Neuronal stem cell (in vitro differentiated cells): ENCODE measurements at regions not wholly inside any gene's neighbourhood (a gene's known extent, or its start where the extent isn't known, plus 50 kb on each side); places are given as distances from the start of the nearest gene placed in this dataset.

Experiments
- DNase-seq: peaks from one replicate; pipeline ENCODE4 v3.0.0-alpha.2; 2013; ENCODE audit warnings: low spot score
- H2AFZ ChIP-seq: one replicate; pipeline ENCODE4 v1.6.1; 2013; ENCODE audit warnings: mild to moderate bottlenecking, low read length, inconsistent platforms
- H2AK5ac ChIP-seq: 2 replicates; pipeline ENCODE4 v1.6.1; 2013; ENCODE audit warnings: low read depth, mild to moderate bottlenecking, inconsistent platforms, low read length, moderate library complexity, mixed read lengths
- H2BK120ac ChIP-seq: 2 replicates; pipeline ENCODE4 v1.6.1; 2013; ENCODE audit warnings: low read depth, mild to moderate bottlenecking, inconsistent platforms, low read length, moderate library complexity, mixed read lengths
- H2BK12ac ChIP-seq: one replicate; pipeline ENCODE4 v1.6.1; 2013; ENCODE audit warnings: low read length, inconsistent platforms
- H2BK15ac ChIP-seq: 2 replicates; pipeline ENCODE4 v1.6.1; 2013; ENCODE audit warnings: mild to moderate bottlenecking, low read length, inconsistent platforms, mixed read lengths
- H2BK5ac ChIP-seq: one replicate; pipeline ENCODE4 v1.6.1; 2013; ENCODE audit warnings: inconsistent platforms, mild to moderate bottlenecking, low read length, moderate library complexity
- H3K14ac ChIP-seq: one replicate; pipeline ENCODE4 v1.6.1; 2013; ENCODE audit warnings: low read length, inconsistent platforms
- H3K18ac ChIP-seq: 2 replicates; pipeline ENCODE4 v1.6.1; 2013; ENCODE audit warnings: low read length, inconsistent platforms
- H3K23ac ChIP-seq: 2 replicates; pipeline ENCODE4 v1.6.1; 2013; ENCODE audit warnings: low read depth, mild to moderate bottlenecking, mixed read lengths, low read length, inconsistent platforms; ENCODE audit not compliant: poor library complexity
- H3K27ac ChIP-seq: replicated peaks from 3 replicates; pipeline ENCODE4 v1.5.1; 2013; ENCODE audit warnings: low read length, inconsistent platforms
- H3K27me3 ChIP-seq, 3 experiments: 2 replicates each; pipeline ENCODE4 v1.6.1; 2013; ENCODE audit warnings: low read length in 3 of 3, mild to moderate bottlenecking in 2 of 3, inconsistent platforms in 1 of 3, low read depth in 1 of 3, mixed read lengths in 1 of 3, moderate library complexity in 1 of 3; ENCODE audit not compliant: control insufficient read depth in 3 of 3, insufficient read depth in 3 of 3
- H3K36me3 ChIP-seq, 2 donors: replicated peaks in 1 of 2; 2 replicates each; pipeline ENCODE4 v1.6.1; 2013; ENCODE audit warnings: low read length in 2 of 2; ENCODE audit not compliant: control insufficient read depth in 2 of 2, insufficient read depth in 2 of 2
- H3K4ac ChIP-seq: 2 replicates; pipeline ENCODE4 v1.6.1; 2013; ENCODE audit warnings: inconsistent platforms, mild to moderate bottlenecking, low read length, moderate library complexity
- H3K4me1 ChIP-seq, 2 donors: 1 replicate in 1 of 2; 2 replicates in 1 of 2; pipeline ENCODE4 v1.6.1; 2013; ENCODE audit warnings: low read length in 2 of 2, low read depth in 1 of 2; ENCODE audit not compliant: control insufficient read depth in 2 of 2, insufficient read depth in 1 of 2
- H3K4me2 ChIP-seq: one replicate; pipeline ENCODE4 v1.6.1; 2013; ENCODE audit warnings: mild to moderate bottlenecking, low read length, inconsistent platforms; ENCODE audit not compliant: insufficient read depth, poor library complexity, severe bottlenecking
- H3K4me3 ChIP-seq, 2 donors: 2 replicates each; pipeline ENCODE4 v1.5.1; 2013; ENCODE audit warnings: low read length in 2 of 2, mild to moderate bottlenecking in 2 of 2, inconsistent platforms in 1 of 2, moderate library complexity in 1 of 2
- H3K79me1 ChIP-seq: one replicate; pipeline ENCODE4 v1.6.1; 2013; ENCODE audit warnings: low read depth, mild to moderate bottlenecking, inconsistent platforms, low read length, moderate library complexity
- H3K9ac ChIP-seq: one replicate; pipeline ENCODE4 v1.6.1; 2013; ENCODE audit warnings: mild to moderate bottlenecking, low read depth, low read length, inconsistent platforms; ENCODE audit not compliant: poor library complexity
- H3K9me3 ChIP-seq, 2 donors: replicated peaks in 1 of 2; 2 replicates each; pipeline versions ENCODE3 to v1.6.1; 2013; ENCODE audit warnings: low read length in 2 of 2, mild to moderate bottlenecking in 2 of 2, inconsistent platforms in 1 of 2, low read depth in 1 of 2, mixed read lengths in 1 of 2, moderate library complexity in 1 of 2; ENCODE audit not compliant: control insufficient read depth in 2 of 2, insufficient read depth in 1 of 2
- H4K8ac ChIP-seq: one replicate; pipeline ENCODE4 v1.6.1; 2013; ENCODE audit warnings: low read depth, mild to moderate bottlenecking, inconsistent platforms, low read length, moderate library complexity
- H4K91ac ChIP-seq: one replicate; pipeline ENCODE4 v1.6.1; 2013; ENCODE audit warnings: low read length, low read depth, mild to moderate bottlenecking, inconsistent platforms; ENCODE audit not compliant: poor library complexity
- WGBS, 2 donors: extraction: QIAGEN DNeasy Blood & Tissue Kit; methylation state at CpG; one replicate each; pipeline ENCODE4 v1.1.7; 2013; ENCODE audit warnings: missing lambda C conversion rate in 2 of 2, mixed read lengths in 1 of 2; ENCODE audit not compliant: insufficient read length in 2 of 2, insufficient replicate concordance in 1 of 2; ENCODE audit errors: extremely low coverage in 2 of 2; 5-methylcytosine and 5-hydroxymethylcytosine counted together

DNA sequence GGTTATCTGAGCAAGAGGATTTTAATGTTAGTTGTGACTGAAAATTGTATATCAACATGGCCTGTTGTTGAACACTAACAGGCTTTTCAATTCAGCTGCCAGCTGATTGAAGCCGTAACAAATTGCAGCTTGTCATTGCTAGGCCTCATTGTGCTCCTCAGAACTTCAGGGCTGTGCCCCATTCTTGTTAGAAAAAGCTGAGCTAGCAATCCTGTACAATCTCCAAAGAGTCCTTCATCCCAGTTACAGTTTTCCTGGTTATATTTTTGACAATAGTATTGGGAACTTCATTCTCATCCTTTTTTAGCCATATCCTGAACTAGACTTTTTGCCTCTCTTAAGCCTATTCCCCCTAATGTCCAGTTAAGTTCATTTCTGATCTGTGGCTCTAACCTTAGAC is 564.1 kb upstream of the ATXN7L3B start:
- no peak for DNase-seq
- H3K4me2 ChIP-seq = no peak overlapping the region
- H2AK5ac ChIP-seq = no peak overlapping the region
- H2AFZ ChIP-seq = peak overlapping the region; percentile 78
- no peaks in the 10 kb centered on the region for H3K9me3 ChIP-seq
- H3K9ac ChIP-seq = no peak overlapping the region
- H3K23ac ChIP-seq = no peak overlapping the region
- no peak overlapping the region for H3K4me3 ChIP-seq
- H3K18ac ChIP-seq = no peak overlapping the region
- no peak overlapping the region for H3K27ac ChIP-seq
- H3K14ac ChIP-seq = no peak overlapping the region
- H2BK15ac ChIP-seq = no peak overlapping the region
- no peak overlapping the region for H2BK5ac ChIP-seq
- no peak overlapping the region for H2BK120ac ChIP-seq
- no CpG with 5 or more reads among the region's 1 CpG for WGBS, 2 donors
- no peaks in the 10 kb centered on the region for H3K27me3 ChIP-seq
- no peaks in the 10 kb centered on the region for H3K36me3 ChIP-seq
- no peaks in the 10 kb centered on the region for H3K4me1 ChIP-seq
- no peak overlapping the region for H2BK12ac ChIP-seq
- H4K8ac ChIP-seq = no peak overlapping the region
- H3K4ac ChIP-seq = no peak overlapping the region
- no peaks in the 10 kb centered on the region for H3K79me1 ChIP-seq
- no peak overlapping the region for H4K91ac ChIP-seq

DNA sequence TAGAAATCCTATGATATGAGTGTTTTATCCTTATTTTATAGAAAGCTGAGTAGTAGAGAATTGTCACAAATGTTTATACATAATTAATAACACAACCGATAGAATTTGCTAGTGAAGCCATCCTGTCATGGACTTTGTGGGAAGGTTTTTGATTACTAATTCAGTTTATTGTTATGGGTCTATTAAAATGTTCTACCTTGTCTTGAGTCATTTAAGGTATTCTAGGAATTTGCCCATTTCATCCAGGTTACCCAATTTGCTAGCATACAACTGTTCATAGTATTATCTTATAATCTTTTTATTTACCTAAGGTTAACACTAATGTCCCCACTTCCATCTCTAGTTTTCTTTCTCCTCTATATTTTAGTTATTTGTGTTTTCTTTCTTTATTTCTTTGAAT is 553.1 kb upstream of the ATXN7L3B start:
- no peak overlapping the region for H3K9ac ChIP-seq
- H4K8ac ChIP-seq = no peak overlapping the region
- no peak overlapping the region for H3K14ac ChIP-seq
- no peak for DNase-seq
- no peak overlapping the region for H4K91ac ChIP-seq
- no peak overlapping the region for H3K23ac ChIP-seq
- H3K27ac ChIP-seq = no peak overlapping the region
- H2BK15ac ChIP-seq = no peak overlapping the region
- H3K4me1 ChIP-seq = no peaks in the 10 kb centered on the region
- H3K9me3 ChIP-seq = no peaks in the 10 kb centered on the region
- H3K4me2 ChIP-seq = no peak overlapping the region
- no CpG with 5 or more reads among the region's 1 CpG for WGBS, 2 donors
- no peak overlapping the region for H2BK5ac ChIP-seq
- H3K27me3 ChIP-seq = no peaks in the 10 kb centered on the region
- H2BK120ac ChIP-seq = no peak overlapping the region
- no peak overlapping the region for H3K18ac ChIP-seq
- H3K4ac ChIP-seq = no peak overlapping the region
- H3K79me1 ChIP-seq = no peaks in the 10 kb centered on the region
- no peak overlapping the region for H2AK5ac ChIP-seq
- H2AFZ ChIP-seq = no peak overlapping the region
- no peak overlapping the region for H2BK12ac ChIP-seq
- no peak overlapping the region for H3K4me3 ChIP-seq
- H3K36me3 ChIP-seq = no peaks in the 10 kb centered on the region

DNA sequence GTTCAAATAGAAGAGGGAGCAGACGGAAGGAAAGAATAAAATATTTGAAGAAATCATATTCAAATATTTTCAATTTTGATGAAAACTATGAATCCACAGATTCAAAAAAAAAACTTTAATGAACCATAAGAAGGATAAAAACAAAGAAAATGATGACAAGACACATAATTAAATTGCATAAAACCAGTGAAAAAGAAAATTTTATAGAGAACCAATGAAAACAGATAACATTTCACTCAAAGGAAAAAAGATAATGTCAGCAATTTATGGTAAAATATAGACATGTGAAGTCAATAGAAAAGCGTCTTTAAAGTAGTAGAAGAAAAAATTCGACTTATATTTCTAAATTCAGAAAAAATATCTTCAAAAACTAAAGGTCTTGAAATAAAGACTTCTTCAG is 546.5 kb upstream of the ATXN7L3B start:
- Histone ChIP-seq H2BK12ac (no peak overlapping the region), H3K18ac (no peak overlapping the region), H3K4ac (no peak overlapping the region), H2BK15ac (no peak overlapping the region), H2BK120ac (no peak overlapping the region), H2AFZ (no peak overlapping the region), H3K4me3 (no peak overlapping the region), H3K23ac (no peak overlapping the region), H3K4me2 (no peak overlapping the region), H3K36me3 (no peaks in the 10 kb centered on the region), H3K9ac (no peak overlapping the region), H4K8ac (no peak overlapping the region), H3K27me3 (no peaks in the 10 kb centered on the region), H3K4me1 (no peaks in the 10 kb centered on the region), H4K91ac (no peak overlapping the region), H3K79me1 (no peaks in the 10 kb centered on the region), H2BK5ac (no peak overlapping the region), H3K9me3 (no peaks in the 10 kb centered on the region), H3K14ac (no peak overlapping the region), H2AK5ac (no peak overlapping the region), H3K27ac (no peak overlapping the region)
- WGBS, 2 donors = no CpG with 5 or more reads among the region's 3 CpGs
- no peak for DNase-seq

DNA sequence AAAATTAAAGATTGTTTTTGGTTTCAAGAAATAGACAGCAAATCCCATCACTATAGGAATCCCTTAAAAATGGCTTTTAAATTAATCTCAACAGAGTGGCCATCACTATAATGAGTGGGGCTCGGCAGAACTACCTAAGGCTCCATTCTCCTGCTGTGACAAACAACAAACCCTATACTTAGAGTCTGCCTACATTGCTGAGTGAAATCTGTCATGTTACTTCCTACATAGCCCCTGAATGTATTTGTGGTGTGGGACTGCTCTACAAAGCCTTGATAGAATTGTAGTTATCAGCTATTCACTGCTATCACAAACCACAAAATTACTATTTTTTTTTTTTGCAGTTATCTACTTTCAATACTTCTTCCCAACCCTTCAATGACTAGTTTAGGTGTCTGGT is 538.7 kb upstream of the ATXN7L3B start:
- H2BK15ac ChIP-seq = no peak overlapping the region
- H3K27me3 ChIP-seq = no peaks in the 10 kb centered on the region
- H3K79me1 ChIP-seq = no peaks in the 10 kb centered on the region
- no peak overlapping the region for H3K27ac ChIP-seq
- H2BK120ac ChIP-seq = no peak overlapping the region
- H3K14ac ChIP-seq = no peak overlapping the region
- H3K9me3 ChIP-seq = no peaks in the 10 kb centered on the region
- H3K4me1 ChIP-seq = no peaks in the 10 kb centered on the region
- no peaks in the 10 kb centered on the region for H3K36me3 ChIP-seq
- no peak overlapping the region for H4K91ac ChIP-seq
- no peak for DNase-seq
- no peak overlapping the region for H2BK12ac ChIP-seq
- H4K8ac ChIP-seq = no peak overlapping the region
- no peak overlapping the region for H3K4me3 ChIP-seq
- H3K4me2 ChIP-seq = no peak overlapping the region
- no peak overlapping the region for H3K4ac ChIP-seq
- H2AFZ ChIP-seq = no peak overlapping the region
- no peak overlapping the region for H2BK5ac ChIP-seq
- no peak overlapping the region for H3K9ac ChIP-seq
- H3K23ac ChIP-seq = no peak overlapping the region
- no peak overlapping the region for H3K18ac ChIP-seq
- WGBS, 2 donors = no CpG with 5 or more reads among the region's 1 CpG
- no peak overlapping the region for H2AK5ac ChIP-seq
